ENCODE measurements at regions not wholly inside any gene's neighbourhood (a gene's known extent, or its start where the extent isn't known, plus 50 kb on each side); places are given as distances from the start of the nearest gene placed in this dataset.

DNA sequence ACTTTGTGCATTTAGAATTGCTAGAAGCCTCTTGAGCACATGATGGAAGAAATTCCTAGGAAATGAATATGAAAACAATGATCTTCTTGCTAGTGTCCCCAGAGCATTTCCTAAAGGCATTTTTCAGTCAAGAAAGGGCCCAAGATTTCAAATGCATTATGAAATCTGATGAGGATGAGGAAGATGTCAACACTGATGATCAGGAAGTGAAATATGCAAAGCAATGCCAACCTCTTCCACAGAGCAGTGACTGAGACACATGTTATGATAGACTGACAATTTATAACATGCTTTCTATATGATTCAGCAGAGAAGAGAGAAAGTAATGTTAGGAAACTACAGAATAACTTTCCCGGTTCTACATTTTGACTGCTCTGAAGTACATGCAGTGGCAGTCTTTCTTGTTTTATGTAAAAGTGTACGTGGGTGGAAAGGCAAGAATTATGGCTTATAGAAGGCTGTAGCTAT lies 859.1 kb upstream of the GOT2 start:
- TF ChIP-seq CTCF (IDR thresholded peaks at IDR 0.05) (no peak), POLR2AphosphoS5 (IDR thresholded peaks at IDR 0.05; ENCODE audit: low read depth, low read length) (no peak)

Data from SK-N-SH (cell line).